Activated CD8-positive, alpha-beta memory T cell treated with anti-CD3 and anti-CD28 coated beads, Interleukin-2, amount 50 U/mL, for 24 hours (primary cell): ENCODE measurements at regions not wholly inside any gene's neighbourhood (a gene's known extent, or its start where the extent isn't known, plus 50 kb on each side); places are given as distances from the start of the nearest gene placed in this dataset.
"Not testable (repeated sequence)": the region's sequence is repeated elsewhere in the genome, so short reads cannot be mapped to it uniquely, and the experiment has no call there.

Experiments
- DNase-seq: peaks from one replicate; pipeline ENCODE4 v3.0.0-alpha.2; 2020; ENCODE audit errors: extremely low read depth

GRCh38 chr15:45868109-45868691, 233.4 kb downstream of the SQOR start:
- no peak for DNase-seq

DNA sequence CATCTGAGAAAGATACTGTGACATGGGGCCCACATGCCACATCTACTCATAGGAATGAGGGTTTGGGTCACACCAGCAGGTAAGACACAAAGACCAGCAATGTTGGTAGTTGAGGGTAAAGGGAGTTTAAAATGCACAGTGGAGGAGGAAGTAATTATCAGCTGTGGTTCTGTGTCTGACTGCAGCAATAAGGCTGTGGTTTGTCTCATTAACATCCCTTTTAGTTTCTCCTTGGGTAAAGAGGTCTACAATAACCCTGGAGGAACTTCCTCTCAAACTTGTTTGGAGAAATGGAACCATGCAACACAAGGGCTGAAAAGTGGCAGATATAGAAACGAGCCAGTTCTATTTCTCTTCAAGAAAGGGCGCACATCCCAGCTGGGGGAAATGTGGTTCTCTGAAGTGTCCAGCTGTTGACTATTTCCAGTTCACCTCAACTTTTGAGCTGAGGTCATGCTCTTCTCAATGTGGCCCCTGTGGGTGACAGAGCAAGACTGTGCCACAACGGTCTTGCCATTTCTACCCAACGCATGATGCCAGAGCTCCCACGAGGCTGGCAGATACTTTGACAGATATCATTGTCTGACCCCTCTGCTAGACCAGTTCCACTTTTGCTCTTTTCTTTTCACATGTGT, 234.3 kb downstream of the SQOR start:
- no peak for DNase-seq

- DNase-seq = no peak
Observed at GRCh38 chr15:45871121-45871855, 236.5 kb downstream of the SQOR start.

DNA sequence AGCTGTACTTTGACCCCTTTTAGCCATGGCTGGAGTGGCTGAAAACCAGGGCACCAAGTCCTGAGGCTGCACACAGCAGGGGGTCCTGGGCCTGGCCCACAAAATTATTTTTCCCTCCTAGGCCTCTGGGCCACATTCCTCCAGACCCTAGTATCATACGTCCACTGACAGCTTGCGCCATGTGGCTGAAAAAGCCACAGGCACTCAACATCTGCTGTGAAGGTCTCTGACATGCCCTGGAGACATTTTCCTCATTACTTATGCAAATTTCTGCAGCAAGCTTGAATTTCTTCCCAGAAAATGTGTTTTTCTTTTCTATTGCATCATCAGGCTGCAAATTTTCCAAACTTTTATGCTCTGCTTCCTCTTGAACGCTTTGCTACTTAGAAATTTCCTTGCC, 239.0 kb downstream of the SQOR start:
- DNase-seq = no peak

DNA sequence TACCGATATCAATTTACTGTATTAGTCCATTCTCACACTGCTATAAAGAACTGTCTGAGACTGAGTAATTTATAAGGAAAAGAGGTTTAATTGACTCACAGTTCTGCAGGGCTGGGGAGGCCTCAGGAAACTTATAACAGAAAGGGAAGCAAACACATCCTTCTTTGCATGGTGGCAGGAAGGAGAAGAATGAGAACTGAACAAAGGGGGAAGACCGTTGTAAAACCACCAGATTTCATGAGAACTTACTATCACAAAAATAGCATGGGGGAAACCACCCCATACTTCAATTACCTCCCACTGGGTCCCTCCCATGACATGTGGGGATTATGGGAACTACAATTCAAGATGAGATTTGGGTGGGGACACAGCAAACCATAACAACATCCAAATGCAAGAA, 239.7 kb downstream of the SQOR start:
- not testable (repeated sequence) for DNase-seq

DNA sequence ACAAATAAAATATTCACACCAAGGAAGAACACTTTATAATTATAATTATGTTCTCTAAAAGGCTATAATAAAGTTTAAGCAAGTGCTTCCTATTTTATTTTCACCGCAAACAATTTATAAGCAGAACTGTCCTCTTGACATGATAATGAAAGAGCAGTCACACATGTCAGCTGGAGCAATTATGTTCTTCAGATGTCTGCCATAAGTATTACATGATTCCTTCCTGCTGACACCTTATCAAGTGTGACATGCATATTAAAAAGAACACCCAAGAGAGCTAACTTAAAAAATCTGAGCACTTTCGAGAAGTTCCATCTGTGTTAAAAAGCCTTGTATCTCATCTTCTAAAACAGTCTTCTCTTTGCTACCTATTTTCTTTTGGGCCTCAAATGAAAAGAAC, 249.5 kb downstream of the SQOR start:
- no peak for DNase-seq

- no peak for DNase-seq
Observed at GRCh38 chr15:45884755-45885445, 250.1 kb downstream of the SQOR start.

- DNase-seq = no peak
Observed at GRCh38 chr15:45885801-45886200, 251.0 kb downstream of the SQOR start.

DNA sequence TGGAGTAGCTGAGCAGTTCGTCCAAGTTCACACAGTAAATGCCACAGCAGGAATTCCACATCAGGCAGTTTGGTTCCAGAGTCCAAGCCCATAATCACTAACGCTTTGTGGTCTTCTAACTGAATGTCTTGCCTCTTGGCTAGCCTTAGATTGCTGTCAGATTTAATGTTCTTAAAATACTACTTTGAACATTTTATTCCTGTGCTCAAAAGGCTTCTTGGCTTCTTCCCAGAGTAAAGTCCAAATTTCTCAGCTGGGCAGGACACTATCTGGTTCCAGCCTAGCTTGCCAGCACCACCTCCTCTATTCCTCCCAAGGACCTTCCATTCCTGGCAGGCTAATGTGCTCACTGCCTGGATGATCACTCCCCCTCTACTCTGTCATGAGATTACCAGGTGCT, 256.9 kb downstream of the SQOR start:
- no peak for DNase-seq

GRCh38 chr15:45892182-45892581, 257.4 kb downstream of the SQOR start:
- no peak for DNase-seq

DNA sequence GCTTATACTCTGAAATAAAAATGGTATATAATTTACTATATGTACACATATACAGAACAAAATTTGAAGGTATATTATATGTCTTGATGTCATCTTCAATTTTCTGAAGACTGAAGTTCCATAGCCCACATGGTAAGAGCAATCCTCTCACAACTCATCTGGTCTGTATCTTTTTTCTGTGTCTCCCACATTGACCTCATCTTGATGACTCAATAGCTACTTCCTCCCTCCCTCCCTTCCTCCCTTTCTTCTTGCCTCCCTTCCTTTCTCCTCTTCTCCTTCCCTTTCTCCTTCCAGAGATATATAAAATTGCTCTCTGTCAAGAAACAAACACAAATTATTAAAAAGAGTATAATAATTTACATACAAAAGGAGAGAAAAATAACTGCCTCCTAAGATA, 268.5 kb downstream of the SQOR start:
- no peak for DNase-seq

DNA sequence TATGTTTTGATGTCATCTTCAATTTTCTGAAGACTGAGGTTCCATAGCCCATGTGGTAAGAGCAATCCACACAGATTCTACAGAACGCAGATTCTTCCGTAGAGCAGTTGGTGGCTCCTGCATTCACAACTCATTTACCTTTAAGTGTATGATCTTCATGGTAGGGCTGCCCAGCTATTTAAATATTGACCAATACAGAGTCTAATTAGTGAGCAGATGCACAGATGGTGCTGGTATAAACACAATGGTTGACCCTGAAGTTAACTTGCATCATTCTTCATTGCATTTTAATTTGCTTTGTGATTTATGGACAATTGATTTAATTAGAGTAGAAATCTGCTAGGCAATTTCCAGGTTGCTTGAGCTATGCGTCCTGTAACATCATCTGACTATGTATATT, 269.2 kb downstream of the SQOR start:
- DNase-seq = no peak

- no peak for DNase-seq
Observed at GRCh38 chr15:45906230-45906629, 271.4 kb downstream of the SQOR start.

- no peak for DNase-seq
Observed at GRCh38 chr15:45910671-45911070, 275.8 kb downstream of the SQOR start.

DNA sequence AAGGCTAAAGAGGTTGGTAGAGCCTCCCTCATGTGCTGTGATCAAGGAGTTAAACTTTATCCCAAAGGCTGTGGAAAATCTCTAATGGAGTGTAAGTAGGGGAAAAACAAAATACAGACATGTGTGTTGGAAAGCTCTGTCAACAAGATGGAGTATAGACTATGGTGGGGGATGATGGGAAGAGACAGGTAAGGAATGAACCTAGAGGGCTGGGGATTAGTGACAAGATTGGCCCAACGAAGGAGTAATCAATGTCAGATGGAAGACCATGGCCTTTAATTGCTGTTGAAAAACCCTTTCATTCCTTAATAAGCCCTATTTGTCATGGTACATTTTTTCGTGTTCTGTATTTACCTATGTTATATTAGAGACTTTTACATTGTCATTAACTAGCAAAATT, 278.6 kb downstream of the SQOR start:
- no peak for DNase-seq

GRCh38 chr15:45914425-45914824, 279.6 kb downstream of the SQOR start:
- DNase-seq = no peak

- no peak for DNase-seq
Observed at GRCh38 chr15:45918839-45919238, 284.0 kb downstream of the SQOR start.

- no peak for DNase-seq
Observed at GRCh38 chr15:45919806-45920205, 285.0 kb downstream of the SQOR start.

DNA sequence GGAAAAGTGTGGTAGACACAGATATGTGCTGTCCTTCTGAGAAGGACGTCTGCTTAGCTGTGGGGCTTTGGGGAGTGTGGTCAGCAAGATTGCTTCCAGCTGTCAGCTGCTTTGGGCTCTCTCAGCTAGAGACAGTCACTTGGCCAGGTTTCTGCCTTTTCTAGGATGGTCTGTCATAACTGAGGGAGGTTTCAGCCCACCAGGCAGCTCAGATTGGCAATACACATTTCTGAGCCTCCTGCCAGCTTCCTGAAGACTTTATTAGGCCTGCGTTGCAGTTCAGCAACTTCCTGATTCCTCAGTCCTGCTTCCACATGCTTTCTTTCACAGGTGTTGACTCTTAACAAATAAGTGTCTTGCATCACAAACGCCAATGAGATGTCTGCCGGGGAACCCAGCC, 286.5 kb downstream of the SQOR start:
- no peak for DNase-seq

DNA sequence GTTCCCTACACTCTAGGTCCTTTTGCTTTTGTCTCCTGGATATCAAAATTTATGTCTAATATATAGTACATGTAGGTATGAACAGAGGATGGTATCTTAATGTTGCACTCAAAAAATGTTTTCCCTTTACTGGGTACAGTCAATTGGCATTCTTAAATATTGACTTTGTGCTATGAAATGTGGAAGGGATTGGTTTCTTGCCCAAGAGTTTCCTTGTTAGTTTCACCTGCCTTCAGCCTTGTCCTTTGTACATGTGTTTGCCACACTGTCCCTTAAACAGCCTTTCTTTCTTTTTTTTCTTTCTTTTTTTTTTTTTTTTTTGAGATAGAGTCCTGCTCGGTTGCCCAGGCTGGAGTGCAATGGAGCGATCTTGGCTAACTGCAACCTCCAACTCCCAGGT, 287.1 kb downstream of the SQOR start:
- no peak for DNase-seq

DNA sequence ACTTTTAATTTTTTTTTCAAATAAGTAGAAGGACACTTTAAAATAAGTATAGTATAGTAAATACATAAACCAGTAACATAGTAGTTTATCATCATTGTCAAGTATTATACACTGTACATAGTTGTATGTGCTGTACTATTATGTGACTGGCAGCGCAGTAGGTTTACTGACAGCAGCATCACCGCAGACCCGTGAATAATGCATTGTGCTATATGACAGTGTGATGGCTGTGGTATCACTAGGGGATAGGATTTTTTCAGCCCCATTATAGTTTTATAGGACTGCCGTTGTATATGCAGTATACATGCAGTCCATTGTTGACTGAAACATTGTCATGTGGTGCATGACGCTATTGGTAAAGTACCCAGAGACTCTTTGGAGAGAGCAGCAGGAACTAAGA, 306.5 kb downstream of the SQOR start:
- no peak for DNase-seq

- no peak for DNase-seq
Observed at GRCh38 chr15:45943240-45943639, 308.4 kb downstream of the SQOR start.

DNA sequence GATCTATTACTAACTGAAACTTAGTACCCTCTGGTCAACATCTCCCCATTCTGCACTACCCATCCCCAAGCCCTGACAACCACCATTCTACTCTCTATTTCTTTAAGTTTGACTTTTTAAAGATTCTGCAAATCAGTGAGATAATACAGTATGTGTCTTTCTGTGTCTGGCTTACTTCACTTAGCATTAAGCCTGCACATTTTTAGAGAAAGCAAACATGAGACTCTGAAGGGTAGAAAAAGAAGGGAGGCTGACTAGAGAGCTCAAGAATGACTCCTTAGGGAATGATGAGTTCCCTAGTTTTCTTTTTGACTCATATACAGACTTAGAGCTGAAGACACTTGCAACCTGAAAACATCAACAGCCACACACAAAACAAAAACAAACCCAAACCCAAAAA, 311.3 kb downstream of the SQOR start:
- no peak for DNase-seq
